WERI-Rb-1 (cell line): ENCODE measurements at regions not wholly inside any gene's neighbourhood (a gene's known extent, or its start where the extent isn't known, plus 50 kb on each side); places are given as distances from the start of the nearest gene placed in this dataset.

Source experiments
- DNase-seq: peaks from one replicate; pipeline ENCODE4 v3.0.0-alpha.2; 2020
- H3K27ac ChIP-seq: fragments of 250-450 bp; sonication (Bioruptor Pico); 2 replicates; pipeline ENCODE4 v1.5.1; 2020; ENCODE audit warnings: mild to moderate bottlenecking, moderate library complexity
- H3K27me3 ChIP-seq: fragments of 250-450 bp; sonication (Bioruptor Pico); 2 replicates; pipeline ENCODE4 v1.5.1; 2021; ENCODE audit warnings: mild to moderate bottlenecking, low read depth, moderate library complexity; ENCODE audit not compliant: insufficient read depth, severe bottlenecking
- H3K36me3 ChIP-seq: fragments of 250-450 bp; sonication (Bioruptor Pico); 2 replicates; pipeline ENCODE4 v1.5.1; 2020; ENCODE audit warnings: mild to moderate bottlenecking, moderate library complexity
- H3K4me3 ChIP-seq: 2 replicates; pipeline ENCODE4 v1.5.1; 2011; ENCODE audit warnings: low read depth, mild to moderate bottlenecking, control low read depth, low read length
- H3K9me3 ChIP-seq: fragments of 250-450 bp; sonication (Bioruptor Pico); 2 replicates; pipeline ENCODE4 v1.5.1; 2021; ENCODE audit warnings: mild to moderate bottlenecking, moderate library complexity; ENCODE audit not compliant: severe bottlenecking
- CTCF ChIP-seq: IDR thresholded peaks from 2 replicates; pipeline ENCODE4 v1.5.1; 2011; ENCODE audit warnings: low read depth, mild to moderate bottlenecking, control low read depth, inconsistent platforms, low read length

- Histone ChIP-seq H3K4me3 (no peak overlapping the region), H3K27ac (no peak overlapping the region)
These were observed 74.7 kb downstream of the PSMG1 start for GRCh38 chr21:39108291-39109162.

GRCh38 chr21:39107739-39108138 lies 75.5 kb downstream of the PSMG1 start:
- H3K36me3 ChIP-seq = no peaks in the 10 kb centered on the region
- H3K27me3 ChIP-seq = no peaks in the 10 kb centered on the region
- TF ChIP-seq CTCF = no peak
- no peak for DNase-seq
- H3K4me3 ChIP-seq = no peak overlapping the region
- H3K27ac ChIP-seq = no peak overlapping the region
- H3K9me3 ChIP-seq = no peaks in the 10 kb centered on the region

More at GRCh38 chr21:39108291-39109162, 74.7 kb downstream of the PSMG1 start:
- DNase-seq = no peak
- TF ChIP-seq CTCF = no peak
- H3K9me3 ChIP-seq = no peaks in the 10 kb centered on the region
- no peaks in the 10 kb centered on the region for H3K36me3 ChIP-seq
- no peaks in the 10 kb centered on the region for H3K27me3 ChIP-seq

- no peak overlapping the region for H3K4me3 ChIP-seq
- no peaks in the 10 kb centered on the region for H3K36me3 ChIP-seq
- no peak for DNase-seq
- no peak for TF ChIP-seq CTCF
- no peaks in the 10 kb centered on the region for H3K9me3 ChIP-seq
- H3K27ac ChIP-seq = no peak overlapping the region
- no peaks in the 10 kb centered on the region for H3K27me3 ChIP-seq
These were observed 76.3 kb downstream of the PSMG1 start for GRCh38 chr21:39106881-39107462.

GRCh38 chr21:39105836-39106235 lies 77.4 kb downstream of the PSMG1 start:
- TF ChIP-seq CTCF = no peak
- H3K4me3 ChIP-seq = no peak overlapping the region
- DNase-seq = no peak
- no peak overlapping the region for H3K27ac ChIP-seq
- no peaks in the 10 kb centered on the region for H3K9me3 ChIP-seq
- no peaks in the 10 kb centered on the region for H3K36me3 ChIP-seq
- H3K27me3 ChIP-seq = no peaks in the 10 kb centered on the region

- TF ChIP-seq CTCF = no peak
- Histone ChIP-seq H3K9me3 (no peaks in the 10 kb centered on the region), H3K36me3 (no peaks in the 10 kb centered on the region), H3K4me3 (no peak overlapping the region), H3K27me3 (no peaks in the 10 kb centered on the region), H3K27ac (no peak overlapping the region)
- no peak for DNase-seq
These were observed 77.9 kb downstream of the PSMG1 start for GRCh38 chr21:39105341-39105765.
